PC-3 (cell line): ENCODE measurements at regions not wholly inside any gene's neighbourhood (a gene's known extent, or its start where the extent isn't known, plus 50 kb on each side); places are given as distances from the start of the nearest gene placed in this dataset.

Experiments
- CTCF ChIP-seq: fragments of 300-600 bp; sonication (generic); conservative IDR thresholded peaks from 2 replicates; pipeline ENCODE4 v1.5.1; 2017; ENCODE audit warnings: antibody characterized with exemption, low read depth, mild to moderate bottlenecking, low read length
- EZH2 ChIP-seq: fragments of 300-600 bp; sonication (generic); IDR thresholded peaks from one replicate; pipeline ENCODE4 v1.6.1; 2017; ENCODE audit warnings: antibody characterized with exemption, mild to moderate bottlenecking, low read length; ENCODE audit not compliant: unreplicated experiment
- EZH2phosphoT487 ChIP-seq: fragments of 300-600 bp; sonication (generic); IDR thresholded peaks from 2 replicates; pipeline ENCODE4 v1.6.1; 2018; ENCODE audit warnings: mild to moderate bottlenecking, antibody characterized with exemption, low read length, borderline replicate concordance

DNA sequence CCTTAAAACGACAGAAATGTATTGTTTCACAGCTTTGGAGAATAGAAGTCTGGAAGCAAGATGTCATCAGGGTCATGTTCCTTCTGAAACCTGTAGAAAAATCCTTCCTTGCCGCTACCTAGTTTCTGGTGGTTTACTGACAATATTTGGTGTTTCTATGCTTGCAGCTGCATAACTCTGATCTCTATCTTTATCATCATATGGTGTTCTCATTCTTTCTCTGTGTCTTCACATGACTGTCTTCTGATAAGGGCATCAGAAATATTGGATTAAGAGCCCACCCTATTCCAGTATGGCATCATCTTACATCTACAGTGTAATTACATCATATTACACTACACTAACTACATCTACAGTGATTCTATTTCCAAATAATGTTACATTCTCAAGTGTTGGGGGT, 148.0 kb downstream of the MANEA start:
- TF ChIP-seq CTCF (no peak), EZH2 (no peak), EZH2phosphoT487 (no peak)
